ENCODE measurements at regions not wholly inside any gene's neighbourhood (a gene's known extent, or its start where the extent isn't known, plus 50 kb on each side); places are given as distances from the start of the nearest gene placed in this dataset.

DNA sequence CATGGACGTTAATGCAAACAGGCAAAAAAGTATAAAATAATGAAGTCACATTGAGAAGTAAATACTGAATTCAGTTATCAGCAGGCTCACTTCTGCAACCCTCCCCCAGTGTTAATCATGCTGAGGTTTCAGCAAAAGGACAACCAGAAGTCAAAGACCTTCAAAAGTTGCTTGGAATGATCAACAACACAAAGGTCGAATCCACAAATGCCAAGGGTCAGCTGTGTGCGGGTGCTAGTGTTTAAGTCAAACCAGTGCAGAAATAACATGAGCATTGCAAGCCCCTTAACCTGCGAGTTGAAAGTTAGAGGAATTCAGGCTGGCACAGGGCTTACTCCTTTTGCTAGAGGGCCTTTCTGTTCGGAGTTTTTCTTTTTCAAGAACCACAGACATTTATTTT, 436.7 kb upstream of the SEL1L start:
- DNase-seq (ENCODE audit: low read depth in 1 of 2, low spot score in 1 of 2): no peak
- no peak overlapping the region for H3K27ac ChIP-seq (replicated peaks)
- TF ChIP-seq GABPA (IDR thresholded peaks at IDR 0.05; ENCODE audit: low read depth) (no peak), SPI1 (IDR thresholded peaks at IDR 0.05; ENCODE audit: borderline replicate concordance, low read depth) (no peak)
- TF ChIP-seq, protein P1, sequence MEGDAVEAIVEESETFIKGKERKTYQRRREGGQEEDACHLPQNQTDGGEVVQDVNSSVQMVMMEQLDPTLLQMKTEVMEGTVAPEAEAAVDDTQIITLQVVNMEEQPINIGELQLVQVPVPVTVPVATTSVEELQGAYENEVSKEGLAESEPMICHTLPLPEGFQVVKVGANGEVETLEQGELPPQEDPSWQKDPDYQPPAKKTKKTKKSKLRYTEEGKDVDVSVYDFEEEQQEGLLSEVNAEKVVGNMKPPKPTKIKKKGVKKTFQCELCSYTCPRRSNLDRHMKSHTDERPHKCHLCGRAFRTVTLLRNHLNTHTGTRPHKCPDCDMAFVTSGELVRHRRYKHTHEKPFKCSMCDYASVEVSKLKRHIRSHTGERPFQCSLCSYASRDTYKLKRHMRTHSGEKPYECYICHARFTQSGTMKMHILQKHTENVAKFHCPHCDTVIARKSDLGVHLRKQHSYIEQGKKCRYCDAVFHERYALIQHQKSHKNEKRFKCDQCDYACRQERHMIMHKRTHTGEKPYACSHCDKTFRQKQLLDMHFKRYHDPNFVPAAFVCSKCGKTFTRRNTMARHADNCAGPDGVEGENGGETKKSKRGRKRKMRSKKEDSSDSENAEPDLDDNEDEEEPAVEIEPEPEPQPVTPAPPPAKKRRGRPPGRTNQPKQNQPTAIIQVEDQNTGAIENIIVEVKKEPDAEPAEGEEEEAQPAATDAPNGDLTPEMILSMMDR (IDR thresholded peaks at IDR 0.05; ENCODE audit: insufficient read depth, low read length): no peak
- TF ChIP-seq, protein P2, sequence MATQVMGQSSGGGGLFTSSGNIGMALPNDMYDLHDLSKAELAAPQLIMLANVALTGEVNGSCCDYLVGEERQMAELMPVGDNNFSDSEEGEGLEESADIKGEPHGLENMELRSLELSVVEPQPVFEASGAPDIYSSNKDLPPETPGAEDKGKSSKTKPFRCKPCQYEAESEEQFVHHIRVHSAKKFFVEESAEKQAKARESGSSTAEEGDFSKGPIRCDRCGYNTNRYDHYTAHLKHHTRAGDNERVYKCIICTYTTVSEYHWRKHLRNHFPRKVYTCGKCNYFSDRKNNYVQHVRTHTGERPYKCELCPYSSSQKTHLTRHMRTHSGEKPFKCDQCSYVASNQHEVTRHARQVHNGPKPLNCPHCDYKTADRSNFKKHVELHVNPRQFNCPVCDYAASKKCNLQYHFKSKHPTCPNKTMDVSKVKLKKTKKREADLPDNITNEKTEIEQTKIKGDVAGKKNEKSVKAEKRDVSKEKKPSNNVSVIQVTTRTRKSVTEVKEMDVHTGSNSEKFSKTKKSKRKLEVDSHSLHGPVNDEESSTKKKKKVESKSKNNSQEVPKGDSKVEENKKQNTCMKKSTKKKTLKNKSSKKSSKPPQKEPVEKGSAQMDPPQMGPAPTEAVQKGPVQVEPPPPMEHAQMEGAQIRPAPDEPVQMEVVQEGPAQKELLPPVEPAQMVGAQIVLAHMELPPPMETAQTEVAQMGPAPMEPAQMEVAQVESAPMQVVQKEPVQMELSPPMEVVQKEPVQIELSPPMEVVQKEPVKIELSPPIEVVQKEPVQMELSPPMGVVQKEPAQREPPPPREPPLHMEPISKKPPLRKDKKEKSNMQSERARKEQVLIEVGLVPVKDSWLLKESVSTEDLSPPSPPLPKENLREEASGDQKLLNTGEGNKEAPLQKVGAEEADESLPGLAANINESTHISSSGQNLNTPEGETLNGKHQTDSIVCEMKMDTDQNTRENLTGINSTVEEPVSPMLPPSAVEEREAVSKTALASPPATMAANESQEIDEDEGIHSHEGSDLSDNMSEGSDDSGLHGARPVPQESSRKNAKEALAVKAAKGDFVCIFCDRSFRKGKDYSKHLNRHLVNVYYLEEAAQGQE (IDR thresholded peaks at IDR 0.05; ENCODE audit: insufficient replicate concordance, low read depth): no peak
- H3K4me3 ChIP-seq (replicated peaks; ENCODE audit: insufficient read depth, low read length): no peak overlapping the region
- no peaks in the 10 kb centered on the region for H3K27me3 ChIP-seq (ENCODE audit: insufficient read depth, poor library complexity, severe bottlenecking)

DNA sequence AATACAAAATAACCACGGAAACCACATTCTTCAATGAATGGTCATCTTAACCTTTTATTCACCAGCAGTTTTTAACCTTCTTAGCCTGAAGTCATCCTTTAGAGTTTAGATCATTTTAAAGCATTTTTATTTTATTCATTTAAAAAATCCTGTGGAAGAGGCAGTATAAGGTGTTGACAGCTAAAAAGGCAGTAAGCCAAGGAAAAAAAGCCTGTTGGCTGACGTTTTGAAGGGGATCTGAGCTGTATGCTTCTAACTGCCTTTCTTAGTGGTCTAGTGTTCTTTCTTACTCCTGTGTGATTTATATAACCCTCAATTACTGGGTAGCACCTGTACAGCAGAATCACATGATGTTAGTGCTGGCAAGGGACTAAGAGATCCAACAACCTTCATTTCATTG, 438.3 kb upstream of the SEL1L start:
- TF ChIP-seq, protein P1 (IDR thresholded peaks at IDR 0.05; ENCODE audit: insufficient read depth, low read length): no peak
- TF ChIP-seq SPI1 (IDR thresholded peaks at IDR 0.05; ENCODE audit: borderline replicate concordance, low read depth): no peak
- no peak for TF ChIP-seq POLR2AphosphoS5 (IDR thresholded peaks at IDR 0.05; ENCODE audit: low read depth)
- TF ChIP-seq, protein P2 (IDR thresholded peaks at IDR 0.05; ENCODE audit: insufficient replicate concordance, low read depth): no peak
- TF ChIP-seq GABPA (IDR thresholded peaks at IDR 0.05; ENCODE audit: low read depth): no peak
- Histone ChIP-seq H3K27ac (replicated peaks) (no peak overlapping the region), H3K4me3 (replicated peaks; ENCODE audit: insufficient read depth, low read length) (no peak overlapping the region), H3K27me3 (ENCODE audit: insufficient read depth, poor library complexity, severe bottlenecking) (no peaks in the 10 kb centered on the region)
- DNase-seq (ENCODE audit: low read depth in 1 of 2, low spot score in 1 of 2): no peak

DNA sequence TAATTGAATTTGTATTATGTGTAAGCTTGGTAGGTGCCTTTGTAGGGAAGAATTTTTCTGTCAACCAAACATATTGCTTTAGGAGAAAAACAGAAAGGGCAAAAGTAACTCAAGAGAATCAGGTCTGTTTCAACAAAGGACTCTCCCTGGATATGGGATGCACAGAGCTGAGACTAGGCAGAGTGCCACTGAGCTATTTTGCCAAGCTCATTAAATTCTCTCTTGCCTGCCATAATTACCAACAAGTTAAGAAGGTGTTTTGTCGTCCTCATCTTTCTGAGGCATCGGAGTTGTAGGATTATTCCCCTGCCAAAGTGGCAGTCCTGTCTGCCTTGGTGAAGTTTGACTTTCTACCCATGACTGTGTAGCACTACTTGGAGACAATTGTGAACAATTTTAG, 438.9 kb upstream of the SEL1L start:
- Histone ChIP-seq H3K27me3 (ENCODE audit: insufficient read depth, poor library complexity, severe bottlenecking) (no peaks in the 10 kb centered on the region), H3K4me3 (replicated peaks; ENCODE audit: insufficient read depth, low read length) (no peak overlapping the region), H3K27ac (replicated peaks) (no peak overlapping the region)
- TF ChIP-seq POLR2AphosphoS5 (IDR thresholded peaks at IDR 0.05; ENCODE audit: low read depth) (no peak), GABPA (IDR thresholded peaks at IDR 0.05; ENCODE audit: low read depth) (no peak), SPI1 (IDR thresholded peaks at IDR 0.05; ENCODE audit: borderline replicate concordance, low read depth) (no peak)
- TF ChIP-seq, protein P1 (IDR thresholded peaks at IDR 0.05; ENCODE audit: insufficient read depth, low read length): no peak
- TF ChIP-seq, protein P2 (IDR thresholded peaks at IDR 0.05; ENCODE audit: insufficient replicate concordance, low read depth): no peak
- no peak for DNase-seq (ENCODE audit: low read depth in 1 of 2, low spot score in 1 of 2)
